A549 (cell line): ENCODE measurements at regions not wholly inside any gene's neighbourhood (a gene's known extent, or its start where the extent isn't known, plus 50 kb on each side); places are given as distances from the start of the nearest gene placed in this dataset.

Experiments used
- ATAC-seq, 2 experiments: fragments of 200-7000 bp in 1 of 2; fragments of >200 bp in 1 of 2; cut with Nextera tagmentation in 1 of 2; cut with Tn5 transposase in 1 of 2; 3 replicates each; pipeline versions ENCODE4 v1.8.0 to v1.9.1; 2018 to 2020; ENCODE audit warnings: mild to moderate bottlenecking in 1 of 2, moderate library complexity in 1 of 2
- CTCF ChIA-PET: fragments of 300-600 bp; sonication (Branson Sonifier 250); formaldehyde crosslinking; extraction: SDS; loops from one replicate; lab custom pipeline; 2021; ENCODE audit warnings: antibody characterized with exemption, inconsistent platforms; lab: Yijun Ruan, JAX
- POLR2A ChIA-PET: fragments of 350-600 bp; formaldehyde crosslinking; extraction: SDS; loops from one replicate; lab custom pipeline; 2021; ENCODE audit warnings: antibody characterized with exemption, inconsistent platforms; lab: Yijun Ruan, JAX
- DNase-seq, 2 experiments: peaks; one replicate each; pipeline versions ENCODE4 v3.0.0 to v3.0.0-alpha.2; 2011 to 2016; ENCODE audit warnings: low read depth in 1 of 2, low spot score in 1 of 2
- FAIRE-seq: peaks from 2 replicates; lab custom pipeline; 2011; peaks lifted over from hg19 to GRCh38; lab: Jason Lieb, UNC
- H3K27ac ChIP-seq, 2 experiments: fragments of >200 bp; sonication (Bioruptor Twin); formaldehyde crosslinking; 3 replicates each; pipeline ENCODE4 v1.5.1; 2016 to 2017
- H3K4me1 ChIP-seq: fragments of >200 bp; sonication (Bioruptor Twin); formaldehyde crosslinking; 3 replicates; pipeline ENCODE4 v1.6.1; 2016
- H3K4me2 ChIP-seq: fragments of >200 bp; sonication (Bioruptor Twin); formaldehyde crosslinking; 3 replicates; pipeline ENCODE4 v1.6.1; 2016
- H3K4me3 ChIP-seq: fragments of >200 bp; sonication (Bioruptor Twin); formaldehyde crosslinking; 3 replicates; pipeline ENCODE4 v1.5.1; 2016
- H3K9me3 ChIP-seq: fragments of >200 bp; sonication (Bioruptor Twin); formaldehyde crosslinking; 3 replicates; pipeline ENCODE4 v1.6.1; 2016
- BHLHE40 ChIP-seq: IDR thresholded peaks from 2 replicates; pipeline ENCODE4 v1.6.1; 2012; ENCODE audit warnings: low read depth, low read length, inconsistent platforms
- CBX8 ChIP-seq: fragments of 200-600 bp; sonication (generic); IDR thresholded peaks from 2 replicates; pipeline ENCODE4 v1.6.1; 2016
- EP300 ChIP-seq, 2 experiments: fragments of >200 bp; sonication (Bioruptor Twin); formaldehyde crosslinking; IDR thresholded peaks; 2 replicates in 1 of 2; 3 replicates in 1 of 2; pipeline ENCODE4 v1.6.1; 2016 to 2017
- ESRRA ChIP-seq: fragments of 150-350 bp; IDR thresholded peaks from 2 replicates; pipeline ENCODE4 v1.6.1; 2014; ENCODE audit warnings: mild to moderate bottlenecking, low read length, borderline replicate concordance
- FOSB ChIP-seq: fragments of 250-450 bp; sonication (Bioruptor Pico); IDR thresholded peaks from 2 replicates; pipeline ENCODE4 v1.5.0; 2020; ENCODE audit warnings: mild to moderate bottlenecking, moderate library complexity
- FOSL2 ChIP-seq, 2 experiments: fragments of 450-650 bp in 1 of 2; fragments of >200 bp in 1 of 2; sonication (Bioruptor Twin) in 1 of 2; formaldehyde crosslinking; IDR thresholded peaks; 2 replicates each; pipeline versions ENCODE4 v1.5.0 to v1.6.1; 2016 to 2020; ENCODE audit warnings: mild to moderate bottlenecking in 1 of 2, moderate library complexity in 1 of 2
- HDAC2 ChIP-seq: fragments of 200-600 bp; sonication (generic); IDR thresholded peaks from 2 replicates; pipeline ENCODE4 v1.6.1; 2016
- HEYL ChIP-seq: fragments of 250-450 bp; sonication (Bioruptor Pico); IDR thresholded peaks from 2 replicates; pipeline ENCODE4 v1.8.0; 2021; ENCODE audit warnings: mild to moderate bottlenecking, moderate library complexity
- HOXA7 ChIP-seq: fragments of 250-450 bp; sonication (Bioruptor Pico); IDR thresholded peaks from 2 replicates; pipeline ENCODE4 v1.5.0; 2020; ENCODE audit warnings: mild to moderate bottlenecking, moderate library complexity
- HOXB5 ChIP-seq: fragments of 250-450 bp; sonication (Bioruptor Pico); IDR thresholded peaks from 2 replicates; pipeline ENCODE4 v1.5.0; 2020; ENCODE audit warnings: mild to moderate bottlenecking, moderate library complexity
- JUN ChIP-seq, 2 experiments: fragments of >200 bp; sonication (Bioruptor Twin); formaldehyde crosslinking; IDR thresholded peaks; 2 replicates in 1 of 2; 3 replicates in 1 of 2; pipeline ENCODE4 v1.6.1; 2016 to 2017
- KDM5A ChIP-seq: fragments of 200-600 bp; sonication (generic); IDR thresholded peaks from 2 replicates; pipeline ENCODE4 v1.6.1; 2016; ENCODE audit warnings: antibody characterized with exemption, mild to moderate bottlenecking
- MYC ChIP-seq: IDR thresholded peaks from 2 replicates; pipeline ENCODE4 v1.6.1; 2012; ENCODE audit warnings: mild to moderate bottlenecking, inconsistent platforms, low read length, improper control_type of control experiment, borderline replicate concordance
- NPAS2 ChIP-seq: fragments of 250-450 bp; sonication (Bioruptor Pico); IDR thresholded peaks from 2 replicates; pipeline ENCODE4 v1.8.0; 2022; ENCODE audit warnings: mild to moderate bottlenecking, moderate library complexity, borderline replicate concordance
- POLR2AphosphoS2 ChIP-seq: conservative IDR thresholded peaks from 2 replicates; pipeline ENCODE4 v1.6.1; 2012; ENCODE audit warnings: low read length, improper control_type of control experiment, inconsistent platforms
- RAD21 ChIP-seq, 2 experiments: fragments of >200 bp in 1 of 2; sonication (Bioruptor Twin) in 1 of 2; formaldehyde crosslinking in 1 of 2; IDR thresholded peaks in 1 of 2; conservative IDR thresholded peaks in 1 of 2; 2 replicates in 1 of 2; 3 replicates in 1 of 2; pipeline ENCODE4 v1.6.1; 2012 to 2018; ENCODE audit warnings: inconsistent platforms in 1 of 2
- RFX5 ChIP-seq: fragments of 450-650 bp; IDR thresholded peaks from 2 replicates; pipeline ENCODE4 v1.7.1; 2014; ENCODE audit warnings: antibody characterized with exemption, mild to moderate bottlenecking, moderate library complexity
- RNF2 ChIP-seq: fragments of 200-600 bp; sonication (generic); IDR thresholded peaks from 2 replicates; pipeline ENCODE4 v1.6.1; 2016; ENCODE audit warnings: low read depth, mild to moderate bottlenecking, antibody characterized with exemption, moderate library complexity, borderline replicate concordance
- TFCP2L1 ChIP-seq: fragments of 250-450 bp; sonication (Bioruptor Pico); IDR thresholded peaks from 2 replicates; pipeline ENCODE4 v1.5.0; 2021; ENCODE audit warnings: mild to moderate bottlenecking
- ZC3H11A ChIP-seq: fragments of 450-650 bp; IDR thresholded peaks from 2 replicates; pipeline ENCODE4 v1.6.1; 2014; ENCODE audit warnings: antibody characterized with exemption, mild to moderate bottlenecking
- ZSCAN20 ChIP-seq: fragments of 250-450 bp; sonication (Bioruptor Pico); IDR thresholded peaks from 2 replicates; pipeline ENCODE4 v1.8.0; 2022; ENCODE audit warnings: mild to moderate bottlenecking, moderate library complexity
- WGBS: methylation state at CpG from one replicate; pipeline ENCODE4 v1.1.6; 2017; ENCODE audit errors: missing lambda C conversion rate; 5-methylcytosine and 5-hydroxymethylcytosine counted together
- TF ChIP-seq, protein P1 (sequence below): IDR thresholded peaks from 2 replicates; pipeline ENCODE4 v1.6.1; 2012; ENCODE audit warnings: low read depth, borderline replicate concordance
- TF ChIP-seq, protein P2 (sequence below): IDR thresholded peaks from 2 replicates; pipeline ENCODE4 v1.6.1; 2012
- TF ChIP-seq, protein P3 (sequence below): fragments of 150-350 bp; IDR thresholded peaks from 2 replicates; pipeline ENCODE4 v1.6.1; 2014; ENCODE audit warnings: low read depth, mild to moderate bottlenecking, low read length
- TF ChIP-seq, protein P4 (sequence below): fragments of 250-450 bp; sonication (Bioruptor Pico); IDR thresholded peaks from 2 replicates; pipeline ENCODE4 v1.5.0; 2021; ENCODE audit warnings: mild to moderate bottlenecking, moderate library complexity, borderline replicate concordance
- TF ChIP-seq, protein P5 (sequence below): fragments of 450-650 bp; IDR thresholded peaks from 2 replicates; pipeline ENCODE4 v1.6.1; 2014; ENCODE audit warnings: antibody characterized with exemption

DNA sequence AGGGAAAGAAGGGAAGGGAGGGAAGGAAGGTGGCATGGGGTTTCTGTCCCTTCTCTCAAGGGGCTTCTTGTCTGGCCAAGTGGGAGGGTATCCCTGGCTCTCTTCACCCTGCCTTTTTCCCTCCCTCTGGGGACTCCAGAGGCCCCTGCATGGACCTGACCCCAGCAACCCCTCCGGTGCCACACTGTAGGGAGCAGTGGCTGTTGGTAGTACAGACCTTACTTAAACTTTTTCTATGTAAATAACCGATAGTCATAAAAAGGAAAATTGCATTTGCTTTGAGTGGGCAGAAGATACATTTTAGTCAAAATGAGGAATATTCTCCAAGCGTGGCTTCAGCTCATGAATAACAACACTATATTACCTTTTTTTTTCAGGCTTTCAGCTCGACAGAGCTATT, 1384.0 kb downstream of the BRD1 start:
- FAIRE-seq = no peak
- ATAC-seq = no peak
- CTCF ChIA-PET = no interaction called here

DNA sequence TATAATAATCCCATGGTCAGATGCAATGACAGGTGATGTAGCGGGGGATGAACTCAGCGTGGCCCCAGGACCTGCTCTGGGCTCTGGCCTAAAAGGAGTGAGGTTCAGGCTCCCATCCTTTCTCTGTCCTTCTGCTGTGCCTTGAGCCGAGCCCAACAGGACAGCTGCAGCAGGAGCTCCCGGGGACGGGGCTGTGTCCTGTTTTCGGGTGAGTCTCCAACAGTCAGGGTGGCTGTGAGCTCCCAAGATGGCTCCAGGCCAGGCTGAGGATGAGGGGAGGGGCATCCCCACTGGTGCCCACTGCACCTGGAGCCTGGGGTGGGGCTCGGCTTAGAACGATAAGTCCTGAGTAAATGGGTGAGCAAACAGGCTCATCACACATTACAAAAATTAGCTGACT, 1385.0 kb downstream of the BRD1 start:
- Histone ChIP-seq H3K4me2 (no peak overlapping the region), H3K4me3 (no peak overlapping the region), H3K27ac (no peak overlapping the region), H3K9me3 (no peaks in the 10 kb centered on the region), H3K4me1 (peaks cover 19% of the 10 kb centered on the region)
- ChIA-PET CTCF (interaction anchor here (1.3 kb wide), 1 partner anchor 50 kb away, joined by 4 read pairs; no protein-coding TSS in a partner anchor), POLR2A (no interaction called here)
- no peak for DNase-seq
- ATAC-seq = no peak
- TF ChIP-seq EP300 (IDR thresholded peaks at IDR 0.05) = no peak
- no peak for TF ChIP-seq FOSB (CRISPR knock-in tag)
- no peak for TF ChIP-seq RNF2
- TF ChIP-seq RFX5 = no peak
- TF ChIP-seq TFCP2L1 (CRISPR knock-in tag) = no peak
- TF ChIP-seq JUN (IDR thresholded peaks at IDR 0.05) = no peak
- TF ChIP-seq ESRRA = no peak
- TF ChIP-seq HOXB5 = no peak
- TF ChIP-seq, protein P1, sequence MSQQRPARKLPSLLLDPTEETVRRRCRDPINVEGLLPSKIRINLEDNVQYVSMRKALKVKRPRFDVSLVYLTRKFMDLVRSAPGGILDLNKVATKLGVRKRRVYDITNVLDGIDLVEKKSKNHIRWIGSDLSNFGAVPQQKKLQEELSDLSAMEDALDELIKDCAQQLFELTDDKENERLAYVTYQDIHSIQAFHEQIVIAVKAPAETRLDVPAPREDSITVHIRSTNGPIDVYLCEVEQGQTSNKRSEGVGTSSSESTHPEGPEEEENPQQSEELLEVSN = no peak
- no peak for TF ChIP-seq HEYL
- no peak for TF ChIP-seq HDAC2
- no peak for TF ChIP-seq RAD21 (conservative IDR thresholded peaks at IDR 0.05 in 1 of 2, IDR thresholded peaks at IDR 0.05 in 1 of 2)
- no peak for TF ChIP-seq NPAS2
- no peak for TF ChIP-seq KDM5A
- TF ChIP-seq ZSCAN20 (CRISPR knock-in tag) = no peak
- TF ChIP-seq, protein P2, sequence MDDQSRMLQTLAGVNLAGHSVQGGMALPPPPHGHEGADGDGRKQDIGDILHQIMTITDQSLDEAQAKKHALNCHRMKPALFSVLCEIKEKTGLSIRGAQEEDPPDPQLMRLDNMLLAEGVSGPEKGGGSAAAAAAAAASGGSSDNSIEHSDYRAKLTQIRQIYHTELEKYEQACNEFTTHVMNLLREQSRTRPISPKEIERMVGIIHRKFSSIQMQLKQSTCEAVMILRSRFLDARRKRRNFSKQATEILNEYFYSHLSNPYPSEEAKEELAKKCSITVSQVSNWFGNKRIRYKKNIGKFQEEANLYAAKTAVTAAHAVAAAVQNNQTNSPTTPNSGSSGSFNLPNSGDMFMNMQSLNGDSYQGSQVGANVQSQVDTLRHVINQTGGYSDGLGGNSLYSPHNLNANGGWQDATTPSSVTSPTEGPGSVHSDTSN = no peak
- TF ChIP-seq, protein P3, sequence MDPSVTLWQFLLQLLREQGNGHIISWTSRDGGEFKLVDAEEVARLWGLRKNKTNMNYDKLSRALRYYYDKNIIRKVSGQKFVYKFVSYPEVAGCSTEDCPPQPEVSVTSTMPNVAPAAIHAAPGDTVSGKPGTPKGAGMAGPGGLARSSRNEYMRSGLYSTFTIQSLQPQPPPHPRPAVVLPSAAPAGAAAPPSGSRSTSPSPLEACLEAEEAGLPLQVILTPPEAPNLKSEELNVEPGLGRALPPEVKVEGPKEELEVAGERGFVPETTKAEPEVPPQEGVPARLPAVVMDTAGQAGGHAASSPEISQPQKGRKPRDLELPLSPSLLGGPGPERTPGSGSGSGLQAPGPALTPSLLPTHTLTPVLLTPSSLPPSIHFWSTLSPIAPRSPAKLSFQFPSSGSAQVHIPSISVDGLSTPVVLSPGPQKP = no peak
- TF ChIP-seq, protein P4, sequence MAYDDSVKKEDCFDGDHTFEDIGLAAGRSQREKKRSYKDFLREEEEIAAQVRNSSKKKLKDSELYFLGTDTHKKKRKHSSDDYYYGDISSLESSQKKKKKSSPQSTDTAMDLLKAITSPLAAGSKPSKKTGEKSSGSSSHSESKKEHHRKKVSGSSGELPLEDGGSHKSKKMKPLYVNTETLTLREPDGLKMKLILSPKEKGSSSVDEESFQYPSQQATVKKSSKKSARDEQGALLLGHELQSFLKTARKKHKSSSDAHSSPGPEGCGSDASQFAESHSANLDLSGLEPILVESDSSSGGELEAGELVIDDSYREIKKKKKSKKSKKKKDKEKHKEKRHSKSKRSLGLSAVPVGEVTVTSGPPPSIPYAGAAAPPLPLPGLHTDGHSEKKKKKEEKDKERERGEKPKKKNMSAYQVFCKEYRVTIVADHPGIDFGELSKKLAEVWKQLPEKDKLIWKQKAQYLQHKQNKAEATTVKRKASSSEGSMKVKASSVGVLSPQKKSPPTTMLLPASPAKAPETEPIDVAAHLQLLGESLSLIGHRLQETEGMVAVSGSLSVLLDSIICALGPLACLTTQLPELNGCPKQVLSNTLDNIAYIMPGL (CRISPR knock-in tag) = no peak
- no peak for TF ChIP-seq MYC
- no peak for TF ChIP-seq CBX8
- no peak for FAIRE-seq
- 98% methylated on average over 4 of the region's 8 CpGs for WGBS

More for the DNA sequence above, 1384.0 kb downstream of the BRD1 start:
- TF ChIP-seq RNF2 = no peak
- TF ChIP-seq, protein P5, sequence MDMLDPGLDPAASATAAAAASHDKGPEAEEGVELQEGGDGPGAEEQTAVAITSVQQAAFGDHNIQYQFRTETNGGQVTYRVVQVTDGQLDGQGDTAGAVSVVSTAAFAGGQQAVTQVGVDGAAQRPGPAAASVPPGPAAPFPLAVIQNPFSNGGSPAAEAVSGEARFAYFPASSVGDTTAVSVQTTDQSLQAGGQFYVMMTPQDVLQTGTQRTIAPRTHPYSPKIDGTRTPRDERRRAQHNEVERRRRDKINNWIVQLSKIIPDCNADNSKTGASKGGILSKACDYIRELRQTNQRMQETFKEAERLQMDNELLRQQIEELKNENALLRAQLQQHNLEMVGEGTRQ = no peak
- no peak for TF ChIP-seq BHLHE40
- TF ChIP-seq, protein P3 = no peak
- TF ChIP-seq HOXA7 (CRISPR knock-in tag) = no peak
- no peak for TF ChIP-seq ZC3H11A
- TF ChIP-seq POLR2AphosphoS2 = no peak
- TF ChIP-seq FOSL2 (IDR thresholded peaks at IDR 0.05) = no peak
- no peak for TF ChIP-seq FOSL2 (CRISPR knock-in tag; IDR thresholded peaks at IDR 0.05)
- TF ChIP-seq, protein P2 = no peak
- no peak overlapping the region for H3K4me2 ChIP-seq
- no peak overlapping the region; a peak in 1 of 6 replicates for H3K27ac ChIP-seq
- no peak for DNase-seq
- H3K9me3 ChIP-seq = no peaks in the 10 kb centered on the region
- peaks cover 19% of the 10 kb centered on the region for H3K4me1 ChIP-seq
- POLR2A ChIA-PET = no interaction called here
- H3K4me3 ChIP-seq = no peak overlapping the region
- WGBS = 90% methylated on average over 4 of the region's 4 CpGs
